IMR-90 (cell line): ENCODE measurements at regions not wholly inside any gene's neighbourhood (a gene's known extent, or its start where the extent isn't known, plus 50 kb on each side); places are given as distances from the start of the nearest gene placed in this dataset.

Experiments used
- ATAC-seq: fragments of 200-7000 bp; cut with Tn5 transposase; 2 replicates; pipeline ENCODE4 v1.9.1; 2020; ENCODE audit warnings: low read depth, mild to moderate bottlenecking, moderate library complexity
- BruUV-seq: library from RNA; stranded (reverse); fragments of 400-500 nt; replicated peaks from 2 replicates; lab custom pipeline; 2021; lab: Mats Ljungman, UMichigan
- CTCF ChIA-PET: fragments of 300-600 bp; formaldehyde crosslinking; extraction: SDS; loops from one replicate; lab custom pipeline; 2021; ENCODE audit warnings: antibody characterized with exemption; lab: Yijun Ruan, JAX
- POLR2A ChIA-PET: fragments of 300-600 bp; sonication (Branson Sonifier 250); formaldehyde crosslinking; loops from one replicate; lab custom pipeline; 2022; ENCODE audit warnings: antibody characterized with exemption; ENCODE audit not compliant: unreplicated experiment; lab: Charles Lee
- DNase-seq: peaks from one replicate; pipeline ENCODE4 v3.0.0; 2013
- H2AFZ ChIP-seq: replicated peaks from 2 replicates; pipeline ENCODE3; 2013; ENCODE audit warnings: low read length, mild to moderate bottlenecking; ENCODE audit not compliant: poor library complexity
- H2AK5ac ChIP-seq: 2 replicates; pipeline ENCODE4 v1.6.1; 2013; ENCODE audit warnings: low read depth, low read length, inconsistent platforms
- H2AK9ac ChIP-seq: replicated peaks from 2 replicates; pipeline ENCODE3; 2013; ENCODE audit warnings: mild to moderate bottlenecking, low read depth, low read length, moderate library complexity; ENCODE audit not compliant: poor library complexity
- H2BK120ac ChIP-seq: 2 replicates; pipeline ENCODE4 v1.6.1; 2013; ENCODE audit warnings: low read depth, low read length, inconsistent platforms
- H2BK15ac ChIP-seq: 3 replicates; pipeline ENCODE4 v1.6.1; 2013; ENCODE audit warnings: low read depth, low read length, inconsistent platforms
- H2BK20ac ChIP-seq: 2 replicates; pipeline ENCODE4 v1.6.1; 2013; ENCODE audit warnings: low read depth, mild to moderate bottlenecking, inconsistent platforms, low read length, moderate library complexity
- H2BK5ac ChIP-seq: 2 replicates; pipeline ENCODE4 v1.6.1; 2013; ENCODE audit warnings: mild to moderate bottlenecking, low read depth, low read length, inconsistent platforms; ENCODE audit not compliant: poor library complexity, severe bottlenecking
- H3K14ac ChIP-seq: replicated peaks from 2 replicates; pipeline ENCODE4 v1.6.1; 2013; ENCODE audit warnings: low read depth, low read length, inconsistent platforms
- H3K18ac ChIP-seq: 2 replicates; pipeline ENCODE4 v1.6.1; 2013; ENCODE audit warnings: low read depth, low read length, control low read depth
- H3K23ac ChIP-seq: 2 replicates; pipeline ENCODE4 v1.6.1; 2013; ENCODE audit warnings: low read depth, low read length, inconsistent platforms
- H3K27ac ChIP-seq: 2 replicates; pipeline ENCODE4 v1.5.1; 2013; ENCODE audit warnings: mild to moderate bottlenecking, control low read depth, low read length; ENCODE audit not compliant: insufficient read depth
- H3K27me3 ChIP-seq: 2 replicates; pipeline ENCODE4 v1.6.1; 2013; ENCODE audit warnings: low read length; ENCODE audit not compliant: control insufficient read depth, insufficient read depth
- H3K36me3 ChIP-seq: 2 replicates; pipeline ENCODE4 v1.6.1; 2013; ENCODE audit warnings: low read length, mixed read lengths; ENCODE audit not compliant: control insufficient read depth, insufficient read depth
- H3K4ac ChIP-seq: 2 replicates; pipeline ENCODE4 v1.6.1; 2013; ENCODE audit warnings: low read depth, low read length, inconsistent platforms
- H3K4me1 ChIP-seq: 2 replicates; pipeline ENCODE4 v1.6.1; 2013; ENCODE audit warnings: low read length, mixed read lengths; ENCODE audit not compliant: control insufficient read depth, insufficient read depth
- H3K4me2 ChIP-seq: 2 replicates; pipeline ENCODE4 v1.6.1; 2013; ENCODE audit warnings: low read depth, mild to moderate bottlenecking, control low read depth, low read length, moderate library complexity
- H3K4me3 ChIP-seq: 2 replicates; pipeline ENCODE4 v1.5.1; 2013; ENCODE audit warnings: low read depth, mild to moderate bottlenecking, control low read depth, low read length, moderate library complexity; ENCODE audit not compliant: insufficient read depth
- H3K56ac ChIP-seq: 2 replicates; pipeline ENCODE4 v1.6.1; 2013; ENCODE audit warnings: low read length, inconsistent platforms; ENCODE audit not compliant: insufficient read depth; ENCODE audit errors: extremely low read depth
- H3K79me1 ChIP-seq, 2 experiments: 2 replicates each; pipeline ENCODE4 v1.6.1; 2013; ENCODE audit warnings: low read length in 2 of 2, inconsistent platforms in 1 of 2, low read depth in 1 of 2
- H3K9ac ChIP-seq: 2 replicates; pipeline ENCODE4 v1.6.1; 2013; ENCODE audit warnings: low read depth, low read length, control low read depth
- H3K9me1 ChIP-seq: 2 replicates; pipeline ENCODE4 v1.6.1; 2013; ENCODE audit warnings: low read length, inconsistent platforms; ENCODE audit not compliant: insufficient read depth
- H3K9me3 ChIP-seq: 2 replicates; pipeline ENCODE4 v1.6.1; 2013; ENCODE audit warnings: low read length; ENCODE audit not compliant: control insufficient read depth, insufficient read depth
- H4K20me1 ChIP-seq: 2 replicates; pipeline ENCODE4 v1.6.1; 2013; ENCODE audit warnings: low read length, inconsistent platforms; ENCODE audit not compliant: insufficient read depth
- H4K5ac ChIP-seq: 2 replicates; pipeline ENCODE4 v1.6.1; 2013; ENCODE audit warnings: mild to moderate bottlenecking, low read depth, low read length, control low read depth
- H4K8ac ChIP-seq, 2 experiments: 2 replicates each; pipeline ENCODE4 v1.6.1; 2013; ENCODE audit warnings: low read depth in 2 of 2, low read length in 2 of 2, control low read depth in 1 of 2, inconsistent platforms in 1 of 2
- H4K91ac ChIP-seq: 2 replicates; pipeline ENCODE4 v1.6.1; 2013; ENCODE audit warnings: low read depth, low read length, inconsistent platforms; ENCODE audit not compliant: insufficient read depth
- BHLHE40 ChIP-seq: fragments of 150-350 bp; IDR thresholded peaks from 2 replicates; pipeline ENCODE4 v1.6.1; 2016; ENCODE audit warnings: mild to moderate bottlenecking, low read depth, low read length
- CEBPB ChIP-seq: IDR thresholded peaks from 2 replicates; pipeline ENCODE4 v1.6.1; 2012; ENCODE audit warnings: low read depth, low read length, improper control_type of control experiment
- CHD1 ChIP-seq: IDR thresholded peaks from 2 replicates; pipeline ENCODE4 v1.6.1; 2012; ENCODE audit warnings: low read depth, low read length, improper control_type of control experiment
- CTCF ChIP-seq: conservative IDR thresholded peaks from 2 replicates; pipeline ENCODE4 v1.5.1; 2012; ENCODE audit warnings: mild to moderate bottlenecking, low read depth, low read length, improper control_type of control experiment
- FOS ChIP-seq: fragments of 150-350 bp; IDR thresholded peaks from 2 replicates; pipeline ENCODE4 v1.6.1; 2016; ENCODE audit warnings: low read depth, low read length
- MAFK ChIP-seq: IDR thresholded peaks from 2 replicates; pipeline ENCODE4 v1.6.1; 2012; ENCODE audit warnings: low read depth, low read length, improper control_type of control experiment
- MAZ ChIP-seq: IDR thresholded peaks from 2 replicates; pipeline ENCODE4 v1.6.1; 2012; ENCODE audit warnings: low read depth, mild to moderate bottlenecking, low read length, improper control_type of control experiment, moderate library complexity, borderline replicate concordance
- MXI1 ChIP-seq: IDR thresholded peaks from 2 replicates; pipeline ENCODE4 v1.6.1; 2012; ENCODE audit warnings: low read depth, mild to moderate bottlenecking, low read length, moderate library complexity, borderline replicate concordance
- NFE2L2 ChIP-seq: fragments of 150-350 bp; IDR thresholded peaks from 2 replicates; pipeline ENCODE4 v1.6.1; 2016; ENCODE audit warnings: low read depth, mild to moderate bottlenecking, low read length
- POLR2A ChIP-seq: IDR thresholded peaks from 2 replicates; pipeline ENCODE4 v1.6.1; 2012; ENCODE audit warnings: mild to moderate bottlenecking, low read depth, low read length
- RAD21 ChIP-seq: IDR thresholded peaks from 2 replicates; pipeline ENCODE4 v1.6.1; 2012; ENCODE audit warnings: low read length, improper control_type of control experiment
- RCOR1 ChIP-seq: IDR thresholded peaks from 2 replicates; pipeline ENCODE4 v1.6.1; 2012; ENCODE audit warnings: mild to moderate bottlenecking, low read length, improper control_type of control experiment; ENCODE audit not compliant: insufficient replicate concordance
- RFX5 ChIP-seq: IDR thresholded peaks from 2 replicates; pipeline ENCODE4 v1.8.0; 2012; ENCODE audit warnings: low read depth, mild to moderate bottlenecking, low read length, moderate library complexity
- SMC3 ChIP-seq: fragments of 150-350 bp; IDR thresholded peaks from 2 replicates; pipeline ENCODE4 v1.6.1; 2016; ENCODE audit warnings: low read depth, mild to moderate bottlenecking, antibody characterized with exemption, low read length, moderate library complexity
- WGBS, 2 experiments: methylation state at CpG; one replicate each; pipeline versions ENCODE4 v1.1.5 to v1.1.7; 2013; ENCODE audit warnings: missing lambda C conversion rate in 2 of 2; ENCODE audit not compliant: insufficient read length in 1 of 2; ENCODE audit errors: extremely low coverage in 2 of 2; 5-methylcytosine and 5-hydroxymethylcytosine counted together
- dilution Hi-C: fragments of 300-500 bp; cut with HindIII; formaldehyde crosslinking; loops from one replicate; pipeline ENCODE4 v1.14.3; 2018; ENCODE audit warnings: low sequenced_read_pairs; ENCODE audit not compliant: unreplicated experiment
- in situ Hi-C: fragments of 300-500 bp; cut with MboI; formaldehyde crosslinking; loops from 3 replicates; pipeline ENCODE4 v1.14.3; 2019; ENCODE audit warnings: low sequenced_read_pairs, inconsistent platforms, mixed read lengths
- intact Hi-C: fragments of 100-400 bp; cut with micrococcal nuclease; formaldehyde crosslinking; loops from 2 replicates; pipeline ENCODE4 v1.10.0; 2022
- TF ChIP-seq, protein P1 (sequence below): fragments of 150-350 bp; IDR thresholded peaks from 2 replicates; pipeline ENCODE4 v1.6.1; 2016; ENCODE audit warnings: low read depth, mild to moderate bottlenecking, low read length, moderate library complexity, borderline replicate concordance
- TF ChIP-seq, protein P2 (sequence below): fragments of 150-350 bp; IDR thresholded peaks from 2 replicates; pipeline ENCODE4 v1.6.1; 2017; ENCODE audit warnings: mild to moderate bottlenecking, antibody characterized with exemption, low read length, low read depth

GRCh38 chr5:5971203-5971602 is 407.1 kb downstream of the MED10 start:
- no TSS peak for BruUV-seq
- no peak overlapping the region for H3K9ac ChIP-seq
- no peak overlapping the region for H2AK9ac ChIP-seq
- no peaks in the 10 kb centered on the region for H3K27me3 ChIP-seq
- H3K56ac ChIP-seq, result no peak overlapping the region
- DNase-seq (no peak), ATAC-seq (no peak)
- H3K4ac ChIP-seq, result no peak overlapping the region
- dilution Hi-C loops, result no loop called here
- no peak overlapping the region for H4K91ac ChIP-seq
- no peak overlapping the region for H3K18ac ChIP-seq
- no peaks in the 10 kb centered on the region for H3K79me1 ChIP-seq
- H3K23ac ChIP-seq, result no peak overlapping the region
- no peak overlapping the region for H3K4me2 ChIP-seq
- peaks cover 24% of the 10 kb centered on the region for H3K9me3 ChIP-seq
- no peak for TF ChIP-seq RFX5
- no peak for TF ChIP-seq RAD21
- no peak for TF ChIP-seq MXI1
- TF ChIP-seq NFE2L2, result no peak
- no peak for TF ChIP-seq RCOR1
- TF ChIP-seq, protein P1, sequence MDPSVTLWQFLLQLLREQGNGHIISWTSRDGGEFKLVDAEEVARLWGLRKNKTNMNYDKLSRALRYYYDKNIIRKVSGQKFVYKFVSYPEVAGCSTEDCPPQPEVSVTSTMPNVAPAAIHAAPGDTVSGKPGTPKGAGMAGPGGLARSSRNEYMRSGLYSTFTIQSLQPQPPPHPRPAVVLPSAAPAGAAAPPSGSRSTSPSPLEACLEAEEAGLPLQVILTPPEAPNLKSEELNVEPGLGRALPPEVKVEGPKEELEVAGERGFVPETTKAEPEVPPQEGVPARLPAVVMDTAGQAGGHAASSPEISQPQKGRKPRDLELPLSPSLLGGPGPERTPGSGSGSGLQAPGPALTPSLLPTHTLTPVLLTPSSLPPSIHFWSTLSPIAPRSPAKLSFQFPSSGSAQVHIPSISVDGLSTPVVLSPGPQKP, result no peak
- no peak for TF ChIP-seq CHD1
- TF ChIP-seq, protein P2, sequence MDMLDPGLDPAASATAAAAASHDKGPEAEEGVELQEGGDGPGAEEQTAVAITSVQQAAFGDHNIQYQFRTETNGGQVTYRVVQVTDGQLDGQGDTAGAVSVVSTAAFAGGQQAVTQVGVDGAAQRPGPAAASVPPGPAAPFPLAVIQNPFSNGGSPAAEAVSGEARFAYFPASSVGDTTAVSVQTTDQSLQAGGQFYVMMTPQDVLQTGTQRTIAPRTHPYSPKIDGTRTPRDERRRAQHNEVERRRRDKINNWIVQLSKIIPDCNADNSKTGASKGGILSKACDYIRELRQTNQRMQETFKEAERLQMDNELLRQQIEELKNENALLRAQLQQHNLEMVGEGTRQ, result no peak
- TF ChIP-seq BHLHE40, result no peak
- no peak for TF ChIP-seq MAFK
- TF ChIP-seq CEBPB, result no peak
- TF ChIP-seq FOS, result no peak
- no peak for TF ChIP-seq SMC3
- no peak for TF ChIP-seq POLR2A
- TF ChIP-seq CTCF, result no peak
- no peak for TF ChIP-seq MAZ
- H3K27ac ChIP-seq, result no peak overlapping the region
- H3K14ac ChIP-seq, result no peak overlapping the region
- no peak overlapping the region for H4K8ac ChIP-seq
- H4K20me1 ChIP-seq, result no peaks in the 10 kb centered on the region
- in situ Hi-C loops, result no loop called here
- ChIA-PET POLR2A (no interaction called here), CTCF (no interaction called here)
- intact Hi-C loops, result no loop called here
- H2BK5ac ChIP-seq, result no peak overlapping the region
- no peak overlapping the region for H2BK15ac ChIP-seq
- H3K9me1 ChIP-seq, result no peaks in the 10 kb centered on the region
- H2AFZ ChIP-seq, result no peak overlapping the region
- H3K4me1 ChIP-seq, result no peaks in the 10 kb centered on the region
- H2BK120ac ChIP-seq, result no peak overlapping the region
- H3K36me3 ChIP-seq, result no peaks in the 10 kb centered on the region
- no peak overlapping the region for H3K4me3 ChIP-seq
- no peak overlapping the region for H2BK20ac ChIP-seq
- 75% methylated on average over 2 of the region's 5 CpGs; no CpG with 5 or more reads in 1 of the 2 experiments for WGBS, 2 experiments
- H2AK5ac ChIP-seq, result no peak overlapping the region
- no peak overlapping the region for H4K5ac ChIP-seq
